GM23338 (cell line): ENCODE measurements at regions not wholly inside any gene's neighbourhood (a gene's known extent, or its start where the extent isn't known, plus 50 kb on each side); places are given as distances from the start of the nearest gene placed in this dataset.

Experiments
- ATAC-seq: fragments of 200-7000 bp; cut with Tn5 transposase; 3 replicates; pipeline ENCODE4 v1.9.1; 2020
- DNase-seq: peaks from one replicate; pipeline ENCODE4 v3.0.0-alpha.2; 2015; ENCODE audit warnings: low spot score
- H2AFZ ChIP-seq: fragments of 200-600 bp; sonication (generic); 2 replicates; pipeline ENCODE4 v1.8.0; 2016; ENCODE audit warnings: antibody characterized with exemption, mild to moderate bottlenecking, moderate library complexity
- H3F3A ChIP-seq: fragments of 200-600 bp; sonication (generic); replicated peaks from 2 replicates; pipeline ENCODE4 v1.8.0; 2017; ENCODE audit warnings: antibody characterized with exemption, mixed run types, low read depth
- H3K27ac ChIP-seq: fragments of 200-600 bp; sonication (generic); 2 replicates; pipeline ENCODE4 v1.6.1; 2016; ENCODE audit warnings: low read depth
- H3K27me3 ChIP-seq: fragments of 200-600 bp; sonication (generic); 2 replicates; pipeline ENCODE4 v1.8.0; 2016; ENCODE audit warnings: mild to moderate bottlenecking, mixed run types, moderate library complexity; ENCODE audit not compliant: insufficient read depth
- H3K36me3 ChIP-seq: fragments of 200-600 bp; sonication (generic); 2 replicates; pipeline ENCODE4 v1.8.0; 2016; ENCODE audit warnings: mild to moderate bottlenecking; ENCODE audit not compliant: insufficient read depth
- H3K4me1 ChIP-seq: fragments of 200-600 bp; sonication (generic); 2 replicates; pipeline ENCODE4 v1.8.0; 2016; ENCODE audit warnings: mild to moderate bottlenecking, moderate library complexity; ENCODE audit not compliant: insufficient read depth
- H3K4me2 ChIP-seq: fragments of 200-600 bp; sonication (generic); 2 replicates; pipeline ENCODE4 v1.7.1; 2017; ENCODE audit warnings: mixed run types
- H3K4me3 ChIP-seq: fragments of 200-600 bp; sonication (generic); 2 replicates; pipeline ENCODE4 v1.6.1; 2016; ENCODE audit warnings: mixed run types
- H3K79me2 ChIP-seq: fragments of 200-600 bp; sonication (generic); replicated peaks from 2 replicates; pipeline ENCODE4 v1.8.0; 2017; ENCODE audit warnings: mild to moderate bottlenecking; ENCODE audit not compliant: insufficient read depth
- H3K9me2 ChIP-seq: fragments of 200-600 bp; sonication (generic); 2 replicates; pipeline ENCODE4 v1.8.0; 2017; ENCODE audit not compliant: insufficient read depth
- H4K20me1 ChIP-seq: fragments of 200-600 bp; sonication (generic); replicated peaks from 2 replicates; pipeline ENCODE4 v1.8.0; 2017; ENCODE audit warnings: mild to moderate bottlenecking; ENCODE audit not compliant: insufficient read depth
- H3K27ac Mint-ChIP-seq: 2 replicates; pipeline ENCODE4 v1.8.0; 2020; ENCODE audit warnings: inconsistent platforms, mild to moderate bottlenecking, moderate library complexity, mixed read lengths
- H3K27me3 Mint-ChIP-seq: 3 replicates; pipeline ENCODE4 v1.8.0; 2022; ENCODE audit warnings: low read depth, mild to moderate bottlenecking, moderate library complexity, mixed read lengths, inconsistent platforms; ENCODE audit not compliant: insufficient read depth, poor library complexity
- H3K36me3 Mint-ChIP-seq: 3 replicates; pipeline ENCODE4 v1.8.0; 2021; ENCODE audit warnings: low read depth, mild to moderate bottlenecking, inconsistent platforms, moderate library complexity, mixed read lengths
- H3K4me1 Mint-ChIP-seq: 3 replicates; pipeline ENCODE4 v1.8.0; 2020; ENCODE audit warnings: mild to moderate bottlenecking, inconsistent platforms, mixed read lengths
- H3K4me3 Mint-ChIP-seq: 3 replicates; pipeline ENCODE4 v1.8.0; 2021; ENCODE audit warnings: moderate library complexity, mild to moderate bottlenecking, inconsistent platforms, mixed read lengths
- H3K9me3 Mint-ChIP-seq: 3 replicates; pipeline ENCODE4 v1.8.0; 2020; ENCODE audit warnings: moderate library complexity, mild to moderate bottlenecking, inconsistent platforms, mixed read lengths
- EZH2phosphoT487 ChIP-seq: fragments of 200-600 bp; sonication (generic); IDR thresholded peaks from one replicate; pipeline ENCODE4 v1.8.1; 2018; ENCODE audit warnings: antibody characterized with exemption; ENCODE audit not compliant: unreplicated experiment
- JUNB ChIP-seq: IDR thresholded peaks from one replicate; pipeline ENCODE4 v1.6.1; 2016; ENCODE audit warnings: antibody characterized with exemption; ENCODE audit not compliant: unreplicated experiment
- NANOG ChIP-seq: IDR thresholded peaks from 2 replicates; pipeline ENCODE4 v1.6.1; 2016; ENCODE audit warnings: antibody characterized with exemption, borderline replicate concordance
- POLR2AphosphoS5 ChIP-seq: IDR thresholded peaks from 2 replicates; pipeline ENCODE4 v1.6.1; 2016; ENCODE audit warnings: antibody characterized with exemption, low read depth
- STAT1 ChIP-seq: IDR thresholded peaks from one replicate; pipeline ENCODE4 v1.6.1; 2016; ENCODE audit warnings: antibody characterized with exemption; ENCODE audit not compliant: unreplicated experiment
- ZNF114 ChIP-seq: fragments of 250-450 bp; sonication (Bioruptor Pico); IDR thresholded peaks from 2 replicates; pipeline ENCODE4 v1.5.0; 2020; ENCODE audit warnings: mild to moderate bottlenecking, moderate library complexity
- ZNF331 ChIP-seq: fragments of 250-450 bp; sonication (Bioruptor Pico); IDR thresholded peaks from 2 replicates; pipeline ENCODE4 v1.5.0; 2020; ENCODE audit warnings: low read depth, mild to moderate bottlenecking, moderate library complexity
- ZNF462 ChIP-seq: fragments of 250-450 bp; sonication (Bioruptor Pico); IDR thresholded peaks from 2 replicates; pipeline ENCODE4 v1.5.0; 2020; ENCODE audit warnings: mild to moderate bottlenecking, moderate library complexity
- TF ChIP-seq, protein P1 (sequence below): IDR thresholded peaks from 2 replicates; pipeline ENCODE4 v1.6.1; 2016; ENCODE audit warnings: antibody characterized with exemption
- TF ChIP-seq, protein P2 (sequence below), 2 experiments: fragments of 200-600 bp in 1 of 2; sonication (generic) in 1 of 2; conservative IDR thresholded peaks; 2 replicates each; pipeline versions ENCODE4 v1.5.1 to v1.6.1; 2016 to 2017; ENCODE audit warnings: antibody characterized with exemption in 2 of 2, low read depth in 2 of 2, mild to moderate bottlenecking in 2 of 2, moderate library complexity in 1 of 2

GRCh38 chr6:25057111-25057905, 121.5 kb upstream of the RIPOR2 start:
- Histone ChIP-seq H3K79me2 (no peaks in the 10 kb centered on the region), H3K36me3 (0 out of 2 replicates have a peak, but pooled peaks cover 3% of the 10 kb centered on the region), H3K4me2 (no peak overlapping the region), H3K27me3 (no peaks in the 10 kb centered on the region), H3F3A (no peaks in the 10 kb centered on the region), H4K20me1 (no peaks in the 10 kb centered on the region), H3K4me3 (no peak overlapping the region), H3K27ac (no peak overlapping the region), H2AFZ (peak overlapping the region; percentile 44; the same call in 1 of the 2 replicates), H3K9me2 (peaks cover 18% of the 10 kb centered on the region), H3K4me1 (peaks cover 4% of the 10 kb centered on the region)
- H3K36me3 Mint-ChIP-seq: peaks cover 14% of the 10 kb centered on the region; the same call in 1 of the 3 replicates
- peaks cover 17% of the 10 kb centered on the region for H3K9me3 Mint-ChIP-seq
- H3K27ac Mint-ChIP-seq: no peak overlapping the region
- peaks cover 8% of the 10 kb centered on the region for H3K27me3 Mint-ChIP-seq
- DNase-seq (no peak), ATAC-seq (no peak)
- peaks cover 15% of the 10 kb centered on the region for H3K4me1 Mint-ChIP-seq
- TF ChIP-seq STAT1 (no peak), JUNB (no peak), EZH2phosphoT487 (no peak), POLR2AphosphoS5 (no peak), NANOG (no peak)
- TF ChIP-seq, protein P1, sequence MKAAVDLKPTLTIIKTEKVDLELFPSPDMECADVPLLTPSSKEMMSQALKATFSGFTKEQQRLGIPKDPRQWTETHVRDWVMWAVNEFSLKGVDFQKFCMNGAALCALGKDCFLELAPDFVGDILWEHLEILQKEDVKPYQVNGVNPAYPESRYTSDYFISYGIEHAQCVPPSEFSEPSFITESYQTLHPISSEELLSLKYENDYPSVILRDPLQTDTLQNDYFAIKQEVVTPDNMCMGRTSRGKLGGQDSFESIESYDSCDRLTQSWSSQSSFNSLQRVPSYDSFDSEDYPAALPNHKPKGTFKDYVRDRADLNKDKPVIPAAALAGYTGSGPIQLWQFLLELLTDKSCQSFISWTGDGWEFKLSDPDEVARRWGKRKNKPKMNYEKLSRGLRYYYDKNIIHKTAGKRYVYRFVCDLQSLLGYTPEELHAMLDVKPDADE: no peak
- H3K4me3 Mint-ChIP-seq: no peak overlapping the region

DNA sequence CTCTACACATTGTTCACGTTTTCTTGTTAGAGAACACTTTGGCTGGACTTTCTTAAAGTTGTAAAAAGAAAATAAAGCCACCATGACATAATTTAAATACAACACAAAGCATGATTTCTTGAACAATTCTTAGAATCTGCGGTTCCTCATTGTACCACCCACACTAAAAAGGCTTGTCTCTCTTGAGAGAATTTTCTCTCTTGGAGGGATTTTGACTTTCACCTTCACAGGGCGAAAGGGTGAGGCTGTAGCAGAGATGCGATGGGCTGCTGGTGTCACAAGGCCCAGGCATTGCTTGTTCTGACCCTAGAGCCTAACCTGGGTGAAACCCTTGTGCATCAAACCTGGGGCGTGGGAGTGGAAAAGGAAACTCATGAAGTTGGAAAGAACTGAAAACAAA, 122.7 kb upstream of the RIPOR2 start:
- no peak for ATAC-seq
- peaks cover 13% of the 10 kb centered on the region for H3K4me1 ChIP-seq
- Mint-ChIP-seq H3K27me3 (peaks cover 10% of the 10 kb centered on the region), H3K27ac (no peak overlapping the region), H3K36me3 (peaks cover 10% of the 10 kb centered on the region; the same call in 1 of the 3 replicates), H3K4me3 (no peak overlapping the region), H3K9me3 (peaks cover 14% of the 10 kb centered on the region), H3K4me1 (peaks cover 21% of the 10 kb centered on the region)
- no peak overlapping the region for H3K27ac ChIP-seq
- H2AFZ ChIP-seq: peak overlapping the region; percentile 28; the same call in 1 of the 2 replicates
- no peaks in the 10 kb centered on the region for H3F3A ChIP-seq
- H3K27me3 ChIP-seq: no peaks in the 10 kb centered on the region
- H3K79me2 ChIP-seq: no peaks in the 10 kb centered on the region
- H3K4me3 ChIP-seq: no peak overlapping the region
- H3K36me3 ChIP-seq: 0 out of 2 replicates have a peak, but pooled peaks cover 3% of the 10 kb centered on the region
- H3K9me2 ChIP-seq: peaks cover 17% of the 10 kb centered on the region
- no peak overlapping the region for H3K4me2 ChIP-seq
- DNase-seq: no peak
- no peaks in the 10 kb centered on the region for H4K20me1 ChIP-seq
- TF ChIP-seq, protein P2, sequence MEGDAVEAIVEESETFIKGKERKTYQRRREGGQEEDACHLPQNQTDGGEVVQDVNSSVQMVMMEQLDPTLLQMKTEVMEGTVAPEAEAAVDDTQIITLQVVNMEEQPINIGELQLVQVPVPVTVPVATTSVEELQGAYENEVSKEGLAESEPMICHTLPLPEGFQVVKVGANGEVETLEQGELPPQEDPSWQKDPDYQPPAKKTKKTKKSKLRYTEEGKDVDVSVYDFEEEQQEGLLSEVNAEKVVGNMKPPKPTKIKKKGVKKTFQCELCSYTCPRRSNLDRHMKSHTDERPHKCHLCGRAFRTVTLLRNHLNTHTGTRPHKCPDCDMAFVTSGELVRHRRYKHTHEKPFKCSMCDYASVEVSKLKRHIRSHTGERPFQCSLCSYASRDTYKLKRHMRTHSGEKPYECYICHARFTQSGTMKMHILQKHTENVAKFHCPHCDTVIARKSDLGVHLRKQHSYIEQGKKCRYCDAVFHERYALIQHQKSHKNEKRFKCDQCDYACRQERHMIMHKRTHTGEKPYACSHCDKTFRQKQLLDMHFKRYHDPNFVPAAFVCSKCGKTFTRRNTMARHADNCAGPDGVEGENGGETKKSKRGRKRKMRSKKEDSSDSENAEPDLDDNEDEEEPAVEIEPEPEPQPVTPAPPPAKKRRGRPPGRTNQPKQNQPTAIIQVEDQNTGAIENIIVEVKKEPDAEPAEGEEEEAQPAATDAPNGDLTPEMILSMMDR (conservative IDR thresholded peaks at IDR 0.05; ENCODE audit: low read depth in 2 of 2): no peak
- TF ChIP-seq EZH2phosphoT487: no peak
- no peak for TF ChIP-seq JUNB
- TF ChIP-seq NANOG: no peak
- TF ChIP-seq STAT1: no peak
- TF ChIP-seq ZNF331 (CRISPR knock-in tag): no peak
- TF ChIP-seq, protein P1: no peak
- TF ChIP-seq ZNF462 (CRISPR knock-in tag): no peak
- no peak for TF ChIP-seq ZNF114 (CRISPR knock-in tag)
- no peak for TF ChIP-seq POLR2AphosphoS5
